ENCODE measurements at regions not wholly inside any gene's neighbourhood (a gene's known extent, or its start where the extent isn't known, plus 50 kb on each side); places are given as distances from the start of the nearest gene placed in this dataset.
A peak's percentile ranks its signal among the peaks of the same experiment; 100 is the strongest.

DNA sequence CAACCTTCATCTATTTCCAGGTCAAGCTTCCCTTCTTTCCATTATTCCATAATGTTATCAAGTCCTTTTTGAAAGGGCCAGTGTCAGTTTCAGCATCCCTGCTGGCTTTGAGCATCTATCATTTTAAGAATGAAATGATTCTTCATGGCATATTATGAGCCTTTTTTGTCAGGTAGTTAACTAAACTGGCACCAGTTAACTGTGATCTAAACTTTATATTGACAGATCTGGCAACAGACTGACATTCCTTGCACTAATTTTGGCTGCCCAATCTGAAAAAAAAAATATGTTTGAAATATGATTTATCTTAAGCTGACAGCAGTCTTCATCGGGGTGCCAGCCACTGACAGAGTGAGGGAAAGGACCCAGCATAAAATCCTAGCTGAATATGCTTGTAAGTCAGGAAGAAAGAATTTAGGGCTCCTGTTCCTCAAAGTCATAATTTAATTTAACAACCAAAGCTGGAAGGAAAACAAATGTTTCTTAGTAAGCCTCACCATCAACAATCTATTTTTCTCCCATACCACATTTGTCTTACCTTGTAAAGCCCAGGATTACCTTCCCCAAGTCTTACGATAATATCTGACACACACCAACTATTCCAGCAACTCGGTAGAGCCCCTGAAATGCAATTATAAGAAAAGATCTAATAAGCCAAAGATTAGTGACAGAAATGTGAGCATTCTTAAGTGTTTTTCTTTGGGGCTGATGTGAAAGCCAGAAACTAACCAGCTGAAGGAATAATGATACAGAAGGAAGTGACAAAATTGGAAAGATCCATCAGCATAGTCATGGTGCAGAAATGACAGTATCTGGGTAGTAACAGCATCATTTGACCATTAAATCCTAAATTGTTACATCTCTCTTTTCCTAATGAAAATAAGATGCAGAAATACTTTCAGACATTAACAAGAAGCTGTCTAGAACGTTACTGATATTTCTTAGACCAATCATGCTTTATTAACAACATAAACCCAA is 228.1 kb downstream of the RBM43 start:
- no peak for DNase-seq (ENCODE audit: extremely low read depth, low read depth)
- H3K4me3 ChIP-seq (replicated peaks; ENCODE audit: low read depth, low read length): no peak overlapping the region
- TF ChIP-seq, protein P1, sequence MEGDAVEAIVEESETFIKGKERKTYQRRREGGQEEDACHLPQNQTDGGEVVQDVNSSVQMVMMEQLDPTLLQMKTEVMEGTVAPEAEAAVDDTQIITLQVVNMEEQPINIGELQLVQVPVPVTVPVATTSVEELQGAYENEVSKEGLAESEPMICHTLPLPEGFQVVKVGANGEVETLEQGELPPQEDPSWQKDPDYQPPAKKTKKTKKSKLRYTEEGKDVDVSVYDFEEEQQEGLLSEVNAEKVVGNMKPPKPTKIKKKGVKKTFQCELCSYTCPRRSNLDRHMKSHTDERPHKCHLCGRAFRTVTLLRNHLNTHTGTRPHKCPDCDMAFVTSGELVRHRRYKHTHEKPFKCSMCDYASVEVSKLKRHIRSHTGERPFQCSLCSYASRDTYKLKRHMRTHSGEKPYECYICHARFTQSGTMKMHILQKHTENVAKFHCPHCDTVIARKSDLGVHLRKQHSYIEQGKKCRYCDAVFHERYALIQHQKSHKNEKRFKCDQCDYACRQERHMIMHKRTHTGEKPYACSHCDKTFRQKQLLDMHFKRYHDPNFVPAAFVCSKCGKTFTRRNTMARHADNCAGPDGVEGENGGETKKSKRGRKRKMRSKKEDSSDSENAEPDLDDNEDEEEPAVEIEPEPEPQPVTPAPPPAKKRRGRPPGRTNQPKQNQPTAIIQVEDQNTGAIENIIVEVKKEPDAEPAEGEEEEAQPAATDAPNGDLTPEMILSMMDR (IDR thresholded peaks at IDR 0.05; ENCODE audit: low read depth, low read length, missing control alignments): no peak

DNA sequence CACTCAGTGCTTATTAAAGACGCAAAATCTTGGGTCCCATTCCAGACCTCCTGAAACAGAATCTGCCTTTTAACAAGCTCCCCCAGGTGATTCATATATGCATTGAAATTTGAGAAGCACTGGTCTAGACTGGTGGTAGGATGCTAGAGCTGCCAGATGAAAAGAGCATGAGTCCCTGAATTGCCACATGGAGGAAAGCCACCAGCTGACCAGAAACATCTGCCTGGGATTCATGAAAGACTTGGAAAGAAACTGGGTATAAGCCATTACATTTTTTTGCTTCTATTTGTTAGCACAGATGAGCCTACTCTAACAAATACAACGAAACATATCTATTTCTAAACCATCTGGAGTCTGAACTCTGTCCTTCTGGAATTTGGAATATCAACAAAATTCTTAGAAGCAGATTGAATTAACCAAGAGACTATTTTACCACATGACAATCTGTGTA is 228.9 kb downstream of the RBM43 start:
- DNase-seq (ENCODE audit: extremely low read depth, low read depth): peak; percentile 99
- no peak overlapping the region for H3K4me3 ChIP-seq (replicated peaks; ENCODE audit: low read depth, low read length)
- TF ChIP-seq, protein P1 (IDR thresholded peaks at IDR 0.05; ENCODE audit: low read depth, low read length, missing control alignments): no peak

DNA sequence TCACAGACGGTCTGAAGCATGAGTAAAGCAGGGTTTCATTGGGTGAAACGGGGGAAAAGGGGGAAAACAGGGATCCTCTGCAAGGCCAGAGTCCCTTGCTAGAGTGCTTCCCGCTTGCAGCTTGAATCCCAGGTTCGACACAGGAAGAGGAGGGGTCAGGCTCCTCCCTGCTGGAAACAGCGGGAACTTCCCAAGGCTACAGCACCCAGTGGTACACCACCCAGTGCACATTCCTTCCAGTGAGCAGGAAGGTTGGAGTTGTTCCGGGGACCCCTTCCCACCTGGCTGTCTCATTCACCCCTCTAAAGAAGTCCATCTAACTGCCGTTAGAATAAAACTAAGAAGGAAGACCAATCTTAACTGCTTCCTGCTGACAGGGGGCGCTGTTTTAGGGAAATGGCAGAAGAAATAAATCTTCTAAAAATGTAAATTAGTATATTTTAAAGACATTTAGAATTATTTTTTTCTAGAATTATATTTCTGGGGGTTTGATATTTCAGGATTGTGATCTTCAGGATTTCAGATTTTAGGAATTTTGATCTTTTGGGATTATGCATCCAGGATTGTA is 230.9 kb downstream of the RBM43 start:
- no peak for DNase-seq (ENCODE audit: extremely low read depth, low read depth)
- TF ChIP-seq, protein P1 (IDR thresholded peaks at IDR 0.05; ENCODE audit: low read depth, low read length, missing control alignments): peak; percentile 20
- no peak overlapping the region for H3K4me3 ChIP-seq (replicated peaks; ENCODE audit: low read depth, low read length)

DNA sequence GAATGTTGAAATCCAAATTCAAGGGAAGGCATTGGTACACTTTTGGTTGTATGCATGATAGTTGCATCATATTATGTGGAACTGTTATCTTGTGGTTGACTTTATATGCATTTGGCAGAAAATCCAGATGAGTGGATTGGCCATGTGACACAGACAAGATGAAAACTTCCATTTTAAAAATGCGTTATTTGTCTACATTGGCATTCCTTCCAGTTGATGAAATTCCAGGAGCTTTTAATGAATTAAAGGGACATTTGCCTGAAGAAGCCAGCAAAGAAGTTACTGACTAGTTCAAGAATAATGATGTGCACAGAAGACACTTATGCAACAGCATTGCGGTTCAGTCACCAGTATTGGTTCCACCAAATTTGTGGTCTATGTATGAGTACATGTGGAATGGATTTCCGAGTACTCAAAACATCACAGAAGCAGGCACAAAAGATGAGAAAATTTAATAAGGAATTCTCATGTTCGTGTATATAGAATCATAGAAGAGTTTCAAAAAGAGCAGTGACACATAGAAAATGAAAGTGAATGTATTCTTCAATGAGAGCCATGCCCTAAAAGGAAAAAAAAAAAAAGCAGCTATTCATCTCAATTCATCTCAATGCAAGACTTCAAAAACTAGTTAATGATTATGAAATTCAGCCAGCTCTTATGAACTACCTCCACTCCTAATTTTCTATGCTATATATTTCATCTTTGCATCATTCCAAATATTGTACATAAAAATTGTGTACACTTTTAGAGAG is 232.1 kb downstream of the RBM43 start:
- TF ChIP-seq, protein P1 (IDR thresholded peaks at IDR 0.05; ENCODE audit: low read depth, low read length, missing control alignments): no peak
- H3K4me3 ChIP-seq (replicated peaks; ENCODE audit: low read depth, low read length): no peak overlapping the region
- no peak for DNase-seq (ENCODE audit: extremely low read depth, low read depth)

DNA sequence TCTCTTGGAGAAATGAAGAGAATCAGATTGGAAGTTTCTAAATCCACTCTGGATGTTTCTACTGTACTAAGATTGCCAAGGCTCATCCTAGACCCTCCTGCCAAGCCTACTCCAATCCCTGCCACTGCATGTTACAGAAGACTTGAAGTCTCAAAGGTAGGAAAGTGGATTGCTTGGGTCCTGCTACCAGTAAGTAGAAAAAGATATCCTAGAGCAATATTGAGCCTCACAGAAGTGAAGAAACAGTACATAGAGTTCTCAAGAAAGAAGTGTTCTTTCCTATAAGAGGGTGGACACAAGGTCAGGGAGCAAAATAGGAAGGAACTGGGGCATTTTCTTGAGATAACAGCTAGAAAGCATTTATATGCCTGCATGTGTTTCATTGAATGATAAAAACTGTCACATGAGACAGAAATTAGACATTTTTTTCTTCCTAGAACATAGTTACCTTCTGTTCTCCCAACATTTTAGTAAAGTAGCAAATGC is 232.9 kb downstream of the RBM43 start:
- TF ChIP-seq, protein P1 (IDR thresholded peaks at IDR 0.05; ENCODE audit: low read depth, low read length, missing control alignments): no peak
- DNase-seq (ENCODE audit: extremely low read depth, low read depth): no peak

DNA sequence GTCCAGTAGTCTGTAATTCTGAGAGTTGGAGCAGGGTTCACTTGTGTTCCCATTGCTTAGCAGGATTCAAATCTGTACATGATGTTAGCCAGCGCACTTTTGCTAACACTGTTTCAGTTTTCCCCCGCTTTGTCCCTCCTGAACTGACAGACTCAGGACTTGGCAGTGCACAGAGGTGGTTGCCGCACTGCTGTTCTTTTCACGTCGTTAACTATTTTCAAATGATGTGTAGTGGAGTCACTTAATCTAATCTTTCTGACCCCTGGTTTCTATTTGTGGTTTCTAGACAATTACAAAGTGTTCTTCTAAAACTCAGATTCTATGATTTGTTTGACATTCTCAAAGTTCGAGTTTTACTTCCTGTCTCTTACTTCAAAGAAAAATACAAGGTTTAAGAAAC is 234.5 kb downstream of the RBM43 start:
- no peak for DNase-seq (ENCODE audit: extremely low read depth, low read depth)
- TF ChIP-seq, protein P1 (IDR thresholded peaks at IDR 0.05; ENCODE audit: low read depth, low read length, missing control alignments): no peak
- H3K4me3 ChIP-seq (replicated peaks; ENCODE audit: low read depth, low read length): no peak overlapping the region

More for the DNA sequence above, 232.9 kb downstream of the RBM43 start:
- no peak overlapping the region for H3K4me3 ChIP-seq (replicated peaks; ENCODE audit: low read depth, low read length)
